Mesenchymal stem cell (in vitro differentiated cells and primary cell): ENCODE measurements at regions not wholly inside any gene's neighbourhood (a gene's known extent, or its start where the extent isn't known, plus 50 kb on each side); places are given as distances from the start of the nearest gene placed in this dataset.

ENCODE experiments used
- DNase-seq: peaks from one replicate; pipeline ENCODE4 v3.0.0-alpha.2; 2013
- H2AFZ ChIP-seq: one replicate; pipeline ENCODE4 v1.6.1; 2013; ENCODE audit warnings: low read depth, mild to moderate bottlenecking, control low read depth, inconsistent platforms, low read length, moderate library complexity
- H2AK5ac ChIP-seq: 2 replicates; pipeline ENCODE4 v1.6.1; 2013; ENCODE audit warnings: low read length, moderate library complexity, mild to moderate bottlenecking, inconsistent platforms; ENCODE audit not compliant: severe bottlenecking
- H2BK120ac ChIP-seq: one replicate; pipeline ENCODE4 v1.6.1; 2013; ENCODE audit warnings: low read depth, mild to moderate bottlenecking, inconsistent platforms, low read length, moderate library complexity
- H2BK12ac ChIP-seq, 2 experiments: one replicate each; pipeline ENCODE4 v1.6.1; 2013; ENCODE audit warnings: inconsistent platforms in 2 of 2, low read length in 2 of 2, mild to moderate bottlenecking in 2 of 2, moderate library complexity in 2 of 2, control low read depth in 1 of 2
- H2BK15ac ChIP-seq: one replicate; pipeline ENCODE4 v1.6.1; 2013; ENCODE audit warnings: mild to moderate bottlenecking, low read depth, inconsistent platforms; ENCODE audit not compliant: poor library complexity, severe bottlenecking
- H2BK5ac ChIP-seq: 2 replicates; pipeline ENCODE4 v1.6.1; 2013; ENCODE audit warnings: low read depth, mild to moderate bottlenecking, low read length, control low read depth, inconsistent platforms; ENCODE audit not compliant: poor library complexity, severe bottlenecking
- H3K14ac ChIP-seq, 2 experiments: one replicate each; pipeline ENCODE4 v1.6.1; 2013; ENCODE audit warnings: inconsistent platforms in 2 of 2, low read length in 2 of 2, control low read depth in 1 of 2, mild to moderate bottlenecking in 1 of 2, moderate library complexity in 1 of 2
- H3K18ac ChIP-seq, 2 experiments: one replicate each; pipeline ENCODE4 v1.6.1; 2013; ENCODE audit warnings: inconsistent platforms in 2 of 2, low read length in 2 of 2, control low read depth in 1 of 2, low read depth in 1 of 2, mild to moderate bottlenecking in 1 of 2
- H3K23ac ChIP-seq, 2 experiments: one replicate each; pipeline ENCODE4 v1.6.1; 2013; ENCODE audit warnings: inconsistent platforms in 2 of 2, low read length in 2 of 2, mild to moderate bottlenecking in 2 of 2, moderate library complexity in 2 of 2, control low read depth in 1 of 2
- H3K27ac ChIP-seq: 2 replicates; pipeline ENCODE4 v1.5.1; 2013; ENCODE audit warnings: mild to moderate bottlenecking, moderate library complexity, low read length, control low read depth, inconsistent platforms; ENCODE audit not compliant: poor library complexity, severe bottlenecking
- H3K27me3 ChIP-seq, 2 experiments: 2 replicates each; pipeline versions ENCODE4 v1.6.1 to v1.7.0; 2013; ENCODE audit warnings: low read length in 2 of 2, mild to moderate bottlenecking in 2 of 2, moderate library complexity in 2 of 2, control low read depth in 1 of 2, inconsistent platforms in 1 of 2; ENCODE audit not compliant: control insufficient read depth in 1 of 2, insufficient read depth in 1 of 2
- H3K36me3 ChIP-seq, 2 experiments: 2 replicates each; pipeline versions ENCODE4 v1.6.1 to v1.7.0; 2013; ENCODE audit warnings: low read length in 2 of 2, control low read depth in 1 of 2, inconsistent platforms in 1 of 2, low read depth in 1 of 2, mild to moderate bottlenecking in 1 of 2; ENCODE audit not compliant: insufficient read depth in 2 of 2, control insufficient read depth in 1 of 2
- H3K4ac ChIP-seq, 2 experiments: one replicate each; pipeline ENCODE4 v1.6.1; 2013; ENCODE audit warnings: inconsistent platforms in 2 of 2, low read length in 2 of 2, mild to moderate bottlenecking in 2 of 2, moderate library complexity in 2 of 2, control low read depth in 1 of 2, low read depth in 1 of 2
- H3K4me1 ChIP-seq: 2 replicates; pipeline ENCODE4 v1.6.1; 2013; ENCODE audit warnings: low read depth, low read length, control low read depth; ENCODE audit not compliant: control insufficient read depth, insufficient read depth
- H3K4me2 ChIP-seq: 2 replicates; pipeline ENCODE4 v1.6.1; 2013; ENCODE audit warnings: low read length, mild to moderate bottlenecking, inconsistent platforms; ENCODE audit not compliant: poor library complexity, severe bottlenecking
- H3K4me3 ChIP-seq, 2 experiments: 2 replicates each; pipeline versions ENCODE4 v1.5.1 to v1.7.0; 2013; ENCODE audit warnings: low read length in 2 of 2, mild to moderate bottlenecking in 2 of 2, control low read depth in 1 of 2, low read depth in 1 of 2; ENCODE audit not compliant: insufficient read depth in 1 of 2
- H3K79me1 ChIP-seq: replicated peaks from 2 replicates; pipeline ENCODE4 v1.6.1; 2013; ENCODE audit warnings: mild to moderate bottlenecking, control low read depth, low read length, inconsistent platforms; ENCODE audit not compliant: poor library complexity, severe bottlenecking
- H3K9ac ChIP-seq: 2 replicates; pipeline ENCODE4 v1.7.0; 2013; ENCODE audit warnings: mild to moderate bottlenecking, low read length, moderate library complexity
- H3K9me3 ChIP-seq: 2 replicates; pipeline ENCODE4 v1.7.0; 2013; ENCODE audit warnings: mild to moderate bottlenecking, low read length; ENCODE audit not compliant: control insufficient read depth
- H4K8ac ChIP-seq: one replicate; pipeline ENCODE4 v1.6.1; 2013; ENCODE audit warnings: inconsistent platforms, mild to moderate bottlenecking, low read length, moderate library complexity
- H4K91ac ChIP-seq: one replicate; pipeline ENCODE4 v1.6.1; 2013; ENCODE audit warnings: mild to moderate bottlenecking, low read length, inconsistent platforms
- WGBS: methylation state at CpG from one replicate; pipeline ENCODE4 v1.1.7; 2013; ENCODE audit warnings: mixed read lengths; 5-methylcytosine and 5-hydroxymethylcytosine counted together

GRCh38 chr4:38209654-38210053 lies 249.5 kb downstream of the PTTG2 start:
- no peak overlapping the region for H2BK120ac ChIP-seq
- WGBS: 93% methylated on average over 2 of the region's 2 CpGs

GRCh38 chr4:38210396-38211114 lies 250.4 kb downstream of the PTTG2 start:
- Histone ChIP-seq H2BK15ac (no peak overlapping the region), H3K27ac (no peak overlapping the region), H2AFZ (no peak overlapping the region), H3K79me1 (no peaks in the 10 kb centered on the region), H2BK5ac (no peak overlapping the region), H3K14ac (no peak overlapping the region), H3K36me3 (no peaks in the 10 kb centered on the region), H3K27me3 (no peaks in the 10 kb centered on the region), H3K4me1 (peaks cover 2% of the 10 kb centered on the region), H3K4me3 (peak overlapping the region in 1 of 2 experiments; percentile 7), H2BK12ac (no peak overlapping the region), H3K4ac (no peak overlapping the region), H2AK5ac (no peak overlapping the region), H3K4me2 (no peak overlapping the region), H4K8ac (no peak overlapping the region), H3K9ac (peak overlapping the region; percentile 43), H3K18ac (no peak overlapping the region), H3K23ac (no peak overlapping the region), H2BK120ac (no peak overlapping the region), H4K91ac (no peak overlapping the region), H3K9me3 (peaks cover 3% of the 10 kb centered on the region)
- WGBS: 81% methylated on average over 11 of the region's 11 CpGs
- no peak for DNase-seq

More at GRCh38 chr4:38209654-38210053, 249.5 kb downstream of the PTTG2 start:
- Histone ChIP-seq H2BK12ac (no peak overlapping the region), H2AFZ (no peak overlapping the region), H2AK5ac (no peak overlapping the region), H3K27ac (no peak overlapping the region), H4K8ac (no peak overlapping the region), H3K4me3 (no peak overlapping the region), H3K4me1 (peaks cover 2% of the 10 kb centered on the region), H3K18ac (no peak overlapping the region), H3K9me3 (no peaks in the 10 kb centered on the region), H2BK15ac (no peak overlapping the region), H3K4me2 (no peak overlapping the region), H3K4ac (no peak overlapping the region), H3K23ac (no peak overlapping the region), H3K79me1 (no peaks in the 10 kb centered on the region), H3K27me3 (no peaks in the 10 kb centered on the region), H3K14ac (no peak overlapping the region), H2BK5ac (no peak overlapping the region), H4K91ac (no peak overlapping the region), H3K36me3 (no peaks in the 10 kb centered on the region), H3K9ac (no peak overlapping the region)
- no peak for DNase-seq

- no peak overlapping the region for H2BK5ac ChIP-seq
- no peak overlapping the region for H3K4ac ChIP-seq
- H3K36me3 ChIP-seq: no peaks in the 10 kb centered on the region
- peaks cover 2% of the 10 kb centered on the region for H3K4me1 ChIP-seq
- no peak overlapping the region for H2BK12ac ChIP-seq
- no peak overlapping the region for H2AK5ac ChIP-seq
- no peak overlapping the region for H4K8ac ChIP-seq
- H3K9ac ChIP-seq: no peak overlapping the region
- no peak overlapping the region for H3K23ac ChIP-seq
- H3K79me1 ChIP-seq: no peaks in the 10 kb centered on the region
- no peak overlapping the region for H3K27ac ChIP-seq
- DNase-seq: no peak
- H2BK15ac ChIP-seq: no peak overlapping the region
- 44% methylated on average over 2 of the region's 2 CpGs for WGBS
- H3K18ac ChIP-seq: no peak overlapping the region
- no peak overlapping the region for H2BK120ac ChIP-seq
- no peak overlapping the region for H3K4me3 ChIP-seq
- no peak overlapping the region for H2AFZ ChIP-seq
- no peak overlapping the region for H3K4me2 ChIP-seq
- H3K9me3 ChIP-seq: peaks cover 3% of the 10 kb centered on the region
- H4K91ac ChIP-seq: no peak overlapping the region
- no peak overlapping the region for H3K14ac ChIP-seq
- no peaks in the 10 kb centered on the region for H3K27me3 ChIP-seq
Observed at GRCh38 chr4:38211885-38212284, 251.7 kb downstream of the PTTG2 start.

GRCh38 chr4:38213083-38213805 lies 253.0 kb downstream of the PTTG2 start:
- no peaks in the 10 kb centered on the region for H3K36me3 ChIP-seq
- no peak overlapping the region for H2AK5ac ChIP-seq
- H3K4me1 ChIP-seq: peaks cover 2% of the 10 kb centered on the region
- H3K4me2 ChIP-seq: no peak overlapping the region
- H2BK15ac ChIP-seq: no peak overlapping the region
- no peak overlapping the region for H3K4me3 ChIP-seq
- no peak overlapping the region for H3K14ac ChIP-seq
- no peak overlapping the region for H2AFZ ChIP-seq
- H4K91ac ChIP-seq: no peak overlapping the region
- no peak overlapping the region for H3K4ac ChIP-seq
- H2BK12ac ChIP-seq: no peak overlapping the region
- H3K27me3 ChIP-seq: no peaks in the 10 kb centered on the region
- WGBS: 81% methylated on average over 2 of the region's 2 CpGs
- H2BK5ac ChIP-seq: no peak overlapping the region
- H3K23ac ChIP-seq: no peak overlapping the region
- no peak for DNase-seq
- no peaks in the 10 kb centered on the region for H3K79me1 ChIP-seq
- H3K9ac ChIP-seq: no peak overlapping the region
- no peak overlapping the region for H2BK120ac ChIP-seq
- no peak overlapping the region for H3K18ac ChIP-seq
- no peak overlapping the region for H4K8ac ChIP-seq
- no peak overlapping the region for H3K27ac ChIP-seq
- H3K9me3 ChIP-seq: peaks cover 3% of the 10 kb centered on the region
